GM23248 (cell line): ENCODE measurements at regions not wholly inside any gene's neighbourhood (a gene's known extent, or its start where the extent isn't known, plus 50 kb on each side); places are given as distances from the start of the nearest gene placed in this dataset.

Experiments
- EZH2 ChIP-seq: fragments of 200-600 bp; sonication (generic); IDR thresholded peaks from 2 replicates; pipeline ENCODE4 v1.6.1; 2018; ENCODE audit warnings: antibody characterized with exemption, mild to moderate bottlenecking; ENCODE audit not compliant: insufficient read depth, poor library complexity, severe bottlenecking
- EZH2phosphoT487 ChIP-seq: fragments of 200-600 bp; sonication (generic); IDR thresholded peaks from 2 replicates; pipeline ENCODE4 v1.6.1; 2018; ENCODE audit warnings: antibody characterized with exemption, moderate library complexity, mild to moderate bottlenecking, low read depth; ENCODE audit not compliant: insufficient read depth

DNA sequence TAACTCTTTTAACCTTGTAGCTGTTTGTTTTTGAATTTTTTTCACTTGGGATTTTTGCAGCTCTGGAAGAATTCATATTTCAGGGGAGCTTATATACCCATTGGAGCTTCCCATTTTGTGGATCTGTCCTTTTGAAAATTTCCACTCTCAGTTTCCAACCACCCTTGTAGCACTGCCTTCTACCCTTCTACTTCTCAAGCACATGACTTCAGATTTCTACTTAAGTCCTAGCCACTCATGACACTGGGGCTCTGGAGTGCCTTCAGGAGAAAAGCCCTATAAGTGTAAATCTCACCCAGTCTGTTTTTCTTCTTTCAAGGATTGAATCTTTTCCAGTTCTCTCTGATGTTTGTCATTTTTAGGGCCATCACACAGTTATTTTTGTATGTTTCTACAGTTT, 283.7 kb upstream of the KCNH7 start:
- no peak for TF ChIP-seq EZH2
- no peak for TF ChIP-seq EZH2phosphoT487
